ENCODE measurements at regions not wholly inside any gene's neighbourhood (a gene's known extent, or its start where the extent isn't known, plus 50 kb on each side); places are given as distances from the start of the nearest gene placed in this dataset.

DNA sequence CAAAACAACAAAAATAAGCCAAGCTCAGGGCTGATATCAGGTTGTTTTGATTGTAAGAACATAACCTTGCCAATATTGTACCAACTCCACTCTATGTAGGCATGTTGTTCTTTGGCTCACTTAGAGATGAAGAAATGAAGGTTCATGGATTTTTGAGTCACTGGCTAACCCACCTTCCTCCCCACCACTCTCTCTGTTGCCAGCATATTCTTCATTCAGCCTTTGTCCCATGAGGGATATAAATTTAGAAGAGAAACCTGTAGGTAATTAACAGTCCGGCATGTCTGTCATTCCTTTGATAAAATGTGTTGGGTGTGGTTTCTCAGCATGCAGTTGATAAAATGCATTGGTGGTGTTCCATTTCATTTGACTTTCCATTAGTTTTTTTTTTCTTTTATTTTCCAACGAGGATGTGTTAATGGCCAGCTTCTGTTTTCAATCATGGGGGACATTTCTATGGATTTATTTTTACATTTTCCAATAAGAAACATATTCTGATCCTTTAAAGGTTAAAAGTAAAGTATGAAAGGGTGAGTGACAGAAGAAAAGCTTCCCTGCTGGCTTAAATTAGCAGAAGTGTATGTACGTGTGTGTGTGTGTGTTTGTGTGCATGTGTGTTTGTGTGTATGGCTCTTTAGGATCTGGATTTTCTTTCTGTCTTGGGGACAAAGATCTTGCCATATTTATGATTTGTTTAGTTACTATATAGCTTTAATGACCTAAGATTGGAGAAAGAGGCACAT, 166.2 kb upstream of the KCNJ16 start:
- no peak for DNase-seq

DNA sequence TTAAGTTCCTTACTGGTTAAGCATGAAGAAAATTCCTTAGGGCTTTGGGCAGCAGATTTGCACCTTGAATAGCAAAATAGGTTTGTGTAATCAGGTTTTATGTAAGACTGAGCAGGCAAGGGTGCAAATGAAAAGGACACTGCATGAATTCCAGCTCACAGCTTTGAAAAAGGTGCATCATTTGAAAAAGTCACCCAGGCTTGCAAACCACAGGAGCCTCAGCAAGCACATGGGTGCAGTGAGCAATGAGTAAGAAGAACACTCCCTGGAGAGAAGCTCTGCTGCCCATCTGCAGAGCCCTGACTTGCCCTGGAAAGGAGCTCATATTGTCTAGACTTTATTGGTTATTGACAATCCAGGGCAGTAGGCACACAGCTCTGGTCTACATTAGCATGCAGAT, 165.6 kb upstream of the KCNJ16 start:
- DNase-seq: no peak

DNA sequence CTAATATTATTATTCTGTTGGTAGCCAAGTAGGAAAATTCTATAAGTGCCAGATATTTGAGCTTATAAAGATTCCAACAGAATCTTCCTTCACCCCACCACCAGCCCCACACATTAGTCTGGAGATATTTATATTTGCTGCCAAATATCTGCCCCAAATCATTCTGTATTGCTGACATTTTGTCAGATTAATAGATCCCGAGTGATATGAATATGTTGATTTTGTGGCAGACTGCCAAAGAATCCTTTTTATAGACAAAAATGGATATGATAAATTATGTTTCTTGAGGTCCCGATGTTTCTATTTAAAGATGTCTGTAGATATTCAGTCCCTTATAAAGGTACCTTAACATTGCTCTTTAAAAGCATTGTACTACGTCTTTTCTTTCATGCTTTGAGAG, 162.2 kb upstream of the KCNJ16 start:
- no peak for DNase-seq

DNA sequence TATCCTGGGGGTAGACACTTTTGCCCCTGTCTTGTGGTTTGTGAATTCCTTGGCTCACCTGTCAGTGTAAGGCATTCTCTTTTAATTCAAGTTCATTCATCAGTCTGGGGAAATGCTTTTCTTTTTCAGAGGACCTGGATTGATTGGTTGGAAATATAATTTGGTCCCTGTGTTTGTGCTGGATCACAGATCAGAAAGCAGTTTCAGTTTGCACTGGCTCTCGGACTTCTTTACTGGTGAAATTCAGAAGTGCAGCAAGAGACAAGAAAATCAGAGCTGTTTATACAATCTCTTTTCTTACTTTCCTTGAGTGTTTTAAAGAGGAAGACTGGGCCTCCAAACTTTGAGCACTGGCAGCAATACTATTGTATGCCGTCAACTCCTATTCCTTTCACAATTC, 161.8 kb upstream of the KCNJ16 start:
- no peak for DNase-seq

DNA sequence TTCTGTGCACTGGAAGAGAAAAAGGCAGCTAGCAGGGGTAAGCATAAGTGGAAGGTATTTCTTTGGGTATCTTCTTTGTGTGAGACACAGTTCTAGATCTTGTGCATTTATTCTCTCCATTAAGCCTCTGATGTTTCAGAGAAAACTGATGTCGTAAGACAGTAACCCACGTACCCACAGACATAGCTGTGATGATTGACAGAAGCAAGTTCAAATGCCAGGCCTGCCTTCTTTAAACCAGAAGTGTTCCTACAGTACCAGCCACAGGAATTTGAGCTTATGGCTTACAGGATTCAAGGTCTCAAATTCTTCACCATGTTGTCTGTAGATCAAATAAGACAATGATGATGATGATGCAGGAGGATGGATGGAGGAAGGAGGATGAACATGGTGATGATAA, 161.4 kb upstream of the KCNJ16 start:
- DNase-seq: no peak

DNA sequence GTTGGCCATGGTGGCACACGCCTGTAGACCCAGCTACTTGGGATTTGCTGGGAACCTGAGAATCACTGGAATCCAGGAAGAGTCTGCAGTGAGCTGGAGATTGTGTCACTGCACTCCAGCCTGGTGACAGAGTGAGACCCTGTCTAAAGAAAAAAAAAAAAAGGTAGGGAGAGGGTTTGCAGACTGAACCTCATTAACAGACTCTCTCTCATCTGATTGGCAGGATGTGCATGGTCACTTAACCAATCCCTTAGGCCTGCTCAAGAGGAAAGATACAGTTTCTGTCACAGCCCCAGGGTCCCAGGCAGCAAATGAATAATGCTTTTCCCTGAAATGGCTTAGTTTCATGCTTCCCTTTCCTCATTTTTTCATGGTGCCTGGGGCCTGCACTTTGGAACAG, 160.5 kb upstream of the KCNJ16 start:
- DNase-seq: no peak

DNA sequence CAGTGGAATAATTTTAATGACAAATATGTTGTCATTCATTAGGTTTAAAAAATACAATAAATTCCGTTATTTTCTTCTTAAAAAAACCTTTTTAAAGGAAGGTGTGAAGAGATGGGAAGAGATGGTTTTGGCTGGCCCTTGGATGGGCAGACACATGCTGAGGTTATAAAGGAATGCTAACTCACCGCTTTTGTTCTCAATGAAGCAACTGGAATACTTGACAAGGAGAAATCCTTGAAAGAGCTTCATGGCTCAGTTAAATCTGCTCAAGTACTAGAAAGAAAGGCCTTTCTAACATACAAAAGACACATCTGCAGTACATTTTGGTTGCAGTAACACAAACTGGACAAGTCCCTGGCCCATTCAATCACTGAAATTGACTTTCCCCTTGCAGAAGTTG, 158.3 kb upstream of the KCNJ16 start:
- DNase-seq: no peak

DNA sequence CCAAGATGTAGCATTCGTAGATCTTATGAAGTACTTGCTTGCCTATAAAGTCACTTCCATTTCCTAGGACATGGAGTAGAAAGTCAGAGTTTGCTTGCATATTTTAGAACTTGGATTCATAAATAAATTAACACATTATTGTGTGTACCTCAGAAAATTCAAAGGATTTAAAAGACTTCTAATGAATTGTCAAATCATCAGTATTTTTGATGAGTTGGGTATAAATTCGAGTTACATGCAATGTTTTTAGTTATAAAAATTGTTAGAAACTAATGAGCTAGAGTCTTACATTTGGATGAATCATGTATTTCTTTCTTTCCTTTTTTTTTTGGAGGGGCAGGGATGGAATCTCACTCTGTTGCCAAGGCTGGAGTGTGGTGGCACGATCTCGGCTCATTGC, 156.9 kb upstream of the KCNJ16 start:
- no peak for DNase-seq

DNA sequence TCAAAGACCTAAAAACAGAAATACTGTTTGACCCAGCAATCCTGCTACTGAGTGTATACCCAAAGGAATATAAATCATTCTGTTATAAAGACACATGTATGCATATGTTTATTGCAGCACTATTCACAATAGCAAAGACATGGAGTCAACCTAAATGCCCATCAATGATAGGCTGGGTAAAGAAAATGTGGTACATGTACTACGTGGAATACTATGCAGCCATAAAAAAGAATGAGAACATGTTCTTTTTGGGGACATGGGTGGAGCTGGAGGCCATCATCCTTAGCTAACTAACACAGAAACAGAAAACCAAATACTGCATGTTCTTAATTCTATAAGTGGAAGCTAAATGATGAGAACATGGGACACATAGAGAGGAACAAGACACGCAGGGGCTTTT, 155.2 kb upstream of the KCNJ16 start:
- DNase-seq: no peak

DNA sequence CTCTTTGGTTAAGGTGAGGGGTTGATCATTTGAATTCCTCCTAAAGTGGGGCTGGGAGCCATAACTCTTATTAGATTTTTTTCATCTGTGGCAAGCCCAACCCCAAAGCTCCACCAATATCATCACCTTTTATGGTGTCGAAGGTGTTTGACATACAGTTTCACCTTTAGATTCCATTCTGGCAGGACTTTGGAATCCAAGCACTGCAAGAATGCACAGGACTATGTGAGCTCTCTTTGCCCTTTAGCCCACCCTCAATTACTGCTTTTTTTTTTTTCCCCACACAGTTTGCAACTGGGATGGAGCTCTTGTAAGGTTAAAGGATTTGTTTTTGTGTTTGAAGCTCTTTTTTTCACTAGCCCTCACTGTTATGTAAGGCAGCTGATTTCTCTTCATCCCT, 154.0 kb upstream of the KCNJ16 start:
- DNase-seq: no peak

DNA sequence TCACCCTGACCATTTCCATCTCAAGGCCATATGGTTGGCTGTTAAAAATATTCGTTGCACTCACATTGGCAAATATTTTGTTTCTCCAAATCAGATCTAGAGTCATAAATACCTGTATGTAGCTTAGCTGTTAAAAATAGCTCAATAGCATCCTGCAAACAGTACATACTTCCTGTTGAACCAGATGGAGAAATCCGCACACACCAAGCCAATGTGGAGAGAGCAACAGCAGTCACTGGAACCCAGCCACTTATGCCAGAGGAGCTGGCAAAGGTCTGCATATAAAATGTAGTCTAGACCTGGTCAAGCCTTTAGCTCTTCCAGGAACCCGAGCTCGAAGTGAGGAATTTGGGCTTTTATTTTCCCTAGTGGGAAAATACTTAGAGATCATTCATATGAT, 146.4 kb upstream of the KCNJ16 start:
- DNase-seq: no peak

DNA sequence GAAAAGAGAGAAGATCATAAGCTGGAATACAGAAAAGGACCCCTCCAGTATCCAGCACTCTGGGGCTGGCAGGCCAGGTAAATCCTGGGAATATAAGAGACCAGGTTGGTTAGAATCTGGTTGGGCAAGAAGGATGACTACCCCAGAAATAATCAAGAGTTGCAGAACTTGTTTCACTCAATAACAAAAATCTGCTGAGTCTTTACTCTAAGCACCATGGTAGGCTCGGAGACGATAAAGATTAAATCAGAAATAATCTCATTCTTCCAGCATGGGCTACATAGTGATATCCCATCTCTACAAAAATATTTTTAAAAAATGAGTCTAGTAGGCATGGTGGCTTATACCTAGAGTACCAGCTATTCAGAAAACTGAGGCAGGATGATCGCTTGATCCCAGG, 138.0 kb upstream of the KCNJ16 start:
- no peak for DNase-seq

DNA sequence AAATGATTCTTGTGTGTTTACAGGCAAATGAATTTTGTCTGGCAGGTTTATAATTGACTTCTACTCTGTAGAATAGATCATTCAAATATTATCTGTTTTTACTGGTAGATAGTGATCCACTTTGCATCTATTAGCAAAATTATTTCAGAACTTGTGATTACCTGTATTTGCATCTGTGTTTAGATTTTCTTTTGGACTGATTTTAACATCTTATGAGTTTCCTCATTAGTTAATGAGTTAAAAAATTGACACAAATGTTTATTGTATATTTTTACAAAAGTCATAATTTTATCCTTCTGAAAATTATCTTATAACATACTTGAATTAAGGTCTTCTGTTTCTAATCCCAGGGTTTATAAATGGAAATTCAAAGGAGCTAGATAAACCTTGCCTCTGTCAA, 132.0 kb upstream of the KCNJ16 start:
- DNase-seq: no peak

DNA sequence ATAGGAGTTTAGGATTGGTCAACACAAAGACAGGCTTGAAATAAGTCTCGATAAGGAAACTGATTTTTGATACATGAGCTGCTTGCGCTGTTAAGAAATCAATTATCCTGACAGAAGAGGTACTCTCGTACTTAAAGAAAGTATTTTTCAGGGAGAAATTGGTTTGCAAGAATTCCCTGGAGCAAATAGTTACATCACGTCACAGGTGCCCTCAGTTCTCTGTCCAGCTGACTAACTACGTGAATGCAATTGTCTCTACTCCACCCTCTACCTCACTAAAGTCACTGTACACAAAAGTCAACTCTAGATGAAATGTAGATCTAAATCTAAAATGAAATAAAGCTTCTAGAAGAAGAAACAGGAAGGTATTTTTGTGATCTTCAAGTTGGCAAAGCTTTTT, 130.6 kb upstream of the KCNJ16 start:
- no peak for DNase-seq

DNA sequence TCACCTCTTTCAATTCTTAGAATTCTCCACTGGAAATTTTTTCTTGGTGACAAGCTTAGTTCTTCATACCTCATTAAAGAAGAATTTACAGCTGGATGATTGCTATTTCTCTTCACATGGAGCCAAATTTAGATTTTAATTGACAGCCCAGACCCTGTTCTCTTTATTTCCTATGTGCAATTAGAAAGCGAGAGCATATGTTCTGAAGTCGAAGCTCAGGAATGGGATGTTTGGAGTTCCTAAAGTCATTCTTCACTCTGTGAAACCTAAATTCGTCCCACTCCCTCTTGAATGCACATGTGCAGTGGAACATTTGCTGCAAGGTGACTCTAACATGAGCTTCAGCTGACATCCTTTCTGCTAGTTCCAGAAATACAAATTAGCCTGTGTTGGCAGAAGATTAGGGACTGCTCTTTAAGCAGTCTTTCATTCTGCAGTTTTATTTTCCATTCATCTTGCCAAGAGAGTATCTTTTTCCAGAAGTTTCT, 129.3 kb upstream of the KCNJ16 start:
- no peak for DNase-seq

DNA sequence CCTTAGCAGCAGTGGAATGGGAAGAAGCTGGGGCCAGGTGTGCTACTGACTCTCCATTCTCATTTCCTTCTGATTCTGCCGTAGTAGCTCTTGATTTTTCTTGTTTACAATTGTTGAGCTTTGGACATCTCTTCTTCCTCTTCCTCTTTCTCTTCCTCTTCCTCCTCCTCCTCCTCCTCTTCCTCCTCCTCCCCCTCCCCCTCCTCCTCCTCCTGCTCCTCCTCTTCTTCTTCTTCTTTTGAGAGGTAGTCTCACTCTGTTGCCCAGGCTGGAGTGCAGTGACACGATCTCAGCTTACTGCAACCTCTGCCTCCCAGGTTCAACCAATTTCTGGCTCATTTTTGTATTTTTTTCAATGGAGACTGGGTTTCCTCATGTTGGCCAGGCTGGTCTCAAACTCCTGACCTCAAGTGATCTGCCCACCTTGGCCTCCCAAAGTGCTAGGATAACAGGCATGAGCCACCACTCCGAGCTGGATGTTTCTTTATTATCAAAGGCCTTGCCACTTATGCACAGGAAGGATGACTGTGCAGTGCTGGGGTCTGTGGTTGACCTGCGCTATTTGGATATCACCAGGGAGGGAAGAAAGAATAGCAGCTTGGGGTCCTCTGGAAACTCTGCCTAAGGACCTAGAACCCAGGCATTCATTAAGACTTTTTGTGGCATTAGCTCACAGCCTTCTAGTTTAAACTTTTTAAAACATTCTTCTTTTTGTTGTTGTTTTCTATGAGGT, 127.8 kb upstream of the KCNJ16 start:
- DNase-seq: no peak

DNA sequence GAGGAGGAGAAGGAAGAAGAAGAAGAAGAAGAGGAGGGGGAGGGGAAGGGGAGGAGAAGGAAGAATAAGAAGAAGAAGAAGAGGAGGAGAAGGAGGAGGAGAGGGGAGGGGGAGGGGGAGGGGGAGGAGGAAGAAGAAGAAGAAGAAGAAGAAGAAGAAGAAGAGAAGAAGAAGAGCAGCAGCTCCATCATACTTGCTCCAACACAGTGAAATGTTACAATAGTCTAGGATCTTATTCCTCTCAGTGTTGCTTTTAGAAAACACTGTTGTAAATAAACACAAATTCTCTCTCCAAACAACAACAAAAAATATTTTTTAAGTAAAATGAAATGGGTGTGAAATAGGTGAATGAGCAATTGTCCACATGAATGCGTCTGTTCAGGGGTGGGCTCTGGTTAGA, 126.6 kb upstream of the KCNJ16 start:
- DNase-seq: no peak

DNA sequence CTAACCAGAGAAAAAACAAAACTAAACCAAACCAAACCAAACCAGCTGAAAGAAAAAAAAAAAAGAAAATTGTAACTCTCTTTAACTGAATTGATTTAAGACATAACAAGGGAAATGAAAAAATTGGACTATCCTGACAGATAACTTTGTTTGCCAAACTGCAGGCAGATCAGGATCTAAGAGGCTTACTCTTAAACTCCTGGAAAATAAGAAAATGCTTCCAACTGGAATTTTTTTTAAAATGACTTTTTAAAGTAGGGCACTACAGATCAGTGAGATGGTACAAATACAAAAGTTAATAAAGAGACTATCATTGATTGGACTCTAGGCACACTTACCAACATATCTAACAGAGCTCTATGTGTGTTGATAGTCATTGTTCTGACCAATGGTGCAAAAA, 125.5 kb upstream of the KCNJ16 start:
- no peak for DNase-seq

DNA sequence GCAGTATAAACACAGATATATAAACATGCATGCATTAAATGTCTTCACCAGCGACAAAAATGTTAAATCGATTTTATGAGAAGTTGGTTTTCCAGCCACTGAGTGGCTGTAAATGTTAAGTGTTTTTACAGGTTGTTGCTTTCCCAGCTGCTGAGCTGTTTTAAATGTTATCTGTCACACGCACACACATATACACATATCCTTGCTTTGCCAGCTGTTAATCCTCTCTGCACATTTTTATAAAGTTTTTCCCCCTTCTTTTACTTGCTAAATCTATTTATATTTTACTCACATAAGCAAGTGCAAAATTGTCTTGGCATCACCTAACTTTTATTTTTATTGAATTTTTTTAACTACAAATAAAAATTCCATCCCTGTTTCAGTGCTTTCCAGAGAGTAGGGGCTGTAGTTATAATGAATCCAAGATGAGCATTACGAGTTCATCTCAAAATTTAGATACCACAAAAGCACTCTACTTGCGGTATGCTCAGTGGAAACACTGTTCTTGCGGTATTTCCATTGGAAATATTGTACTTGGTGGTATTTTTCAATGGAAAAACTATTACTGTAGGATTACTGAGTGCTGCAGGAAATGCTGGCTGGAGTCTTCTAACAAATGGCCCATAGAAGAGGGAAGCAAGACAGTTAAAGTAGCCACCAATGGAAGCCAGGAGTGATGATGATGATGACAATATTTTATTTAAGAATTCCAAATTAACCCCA, 124.9 kb upstream of the KCNJ16 start:
- DNase-seq: peak; percentile 26

DNA sequence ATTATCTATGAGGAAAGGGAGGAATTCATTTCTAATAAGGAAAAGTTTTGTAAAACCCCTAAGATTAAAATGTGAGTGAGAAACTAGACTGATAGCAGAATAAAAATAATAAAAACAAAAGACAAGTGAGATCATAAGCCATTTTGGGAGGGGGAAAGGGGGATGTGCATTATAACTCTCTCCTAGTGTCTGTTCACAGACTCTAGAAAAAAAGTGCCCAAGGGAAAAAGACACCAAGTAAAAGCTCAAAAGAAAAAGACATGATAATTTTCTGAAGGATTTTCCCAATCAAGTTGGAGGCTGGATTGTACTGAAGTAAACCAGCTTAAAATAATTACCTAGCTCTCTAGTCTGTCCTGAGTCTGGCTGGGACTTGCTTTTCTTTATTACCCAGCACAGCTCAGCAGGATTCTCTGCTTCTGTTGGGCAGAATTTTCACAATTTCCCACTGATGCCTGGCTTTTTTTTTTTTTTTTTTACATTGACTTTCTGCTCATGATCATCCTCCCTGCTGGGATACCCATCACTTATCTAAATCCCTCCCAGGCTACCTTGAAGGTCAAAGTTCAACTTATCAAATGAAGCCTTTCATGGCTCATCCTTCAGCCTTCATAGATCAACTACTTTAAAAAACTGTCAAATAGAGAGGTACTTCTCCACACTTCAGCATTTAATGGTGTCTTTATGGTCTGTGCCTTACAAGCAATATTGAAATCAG, 124.2 kb upstream of the KCNJ16 start:
- peak; percentile 72 for DNase-seq

DNA sequence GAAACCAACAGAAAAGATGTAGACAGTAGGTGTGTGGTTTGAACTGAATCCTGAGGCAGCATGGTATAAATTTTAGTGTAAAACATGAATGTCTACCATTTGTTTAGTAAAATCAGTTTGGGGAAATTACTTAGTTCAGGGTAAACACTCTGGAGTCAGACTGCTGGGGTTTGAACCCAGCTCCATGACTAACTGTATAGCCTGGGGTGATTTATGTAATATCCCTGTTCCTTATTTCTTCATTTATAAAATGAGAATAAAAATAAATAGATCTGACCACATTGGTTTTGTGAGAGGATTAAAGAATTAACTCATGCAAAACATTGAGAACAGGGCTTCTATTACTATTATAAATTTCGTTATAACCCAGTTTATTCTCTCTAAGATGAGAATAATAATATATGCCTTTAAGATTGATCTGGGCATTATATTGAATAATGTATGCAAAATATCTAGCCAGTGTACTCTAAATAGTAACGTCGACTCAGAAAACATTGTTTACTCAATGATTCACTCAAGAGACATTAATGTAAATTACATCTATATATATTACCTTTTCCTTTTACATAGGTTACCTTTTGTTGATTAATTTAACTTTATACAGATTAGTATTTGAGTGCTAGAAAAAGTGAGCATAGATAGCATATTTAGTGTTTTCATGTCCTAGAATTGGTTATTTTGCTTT, 120.6 kb upstream of the KCNJ16 start:
- DNase-seq: no peak

DNA sequence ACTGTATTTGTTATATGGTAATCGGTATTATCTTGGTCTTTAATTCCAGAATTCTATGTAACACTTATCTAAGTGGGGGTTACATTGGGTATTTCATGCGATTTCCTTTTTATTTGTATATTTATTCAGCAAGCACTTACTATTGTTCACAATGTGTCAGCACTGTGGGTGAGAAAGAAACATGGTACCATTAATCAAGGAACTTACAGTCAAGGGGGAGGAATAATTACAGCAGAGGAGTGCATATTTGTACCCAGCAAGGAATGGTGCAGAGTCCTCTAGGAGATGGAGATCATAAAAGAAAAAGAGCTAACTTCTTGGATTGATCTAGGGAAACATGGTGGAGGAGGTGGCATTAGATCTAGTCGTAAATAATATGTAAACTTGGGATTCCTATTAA, 117.0 kb upstream of the KCNJ16 start:
- no peak for DNase-seq

DNA sequence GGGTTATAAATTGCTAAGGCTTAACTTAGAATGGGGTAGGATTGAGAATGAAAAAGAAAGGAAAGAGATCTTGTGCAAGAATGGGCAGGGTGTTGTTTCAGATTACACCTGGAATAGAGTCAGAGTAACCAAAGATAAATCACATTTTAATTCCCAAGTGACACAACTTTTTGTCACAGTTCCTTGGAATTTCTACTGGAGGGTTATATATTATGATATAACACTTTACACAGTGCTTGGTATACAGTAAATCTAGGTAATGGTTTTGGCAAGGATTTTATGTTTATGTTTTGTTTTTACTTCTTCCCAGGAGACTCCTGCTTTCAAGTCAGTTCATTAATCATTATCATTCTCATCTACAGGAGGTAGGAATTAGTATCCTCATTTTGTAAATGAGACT, 115.7 kb upstream of the KCNJ16 start:
- no peak for DNase-seq

Data from NCI-H187 treated with DMSO at 0.1 percent for 48 hours (cell line).